Liver (tissue), 8 donors: ENCODE measurements at regions not wholly inside any gene's neighbourhood (a gene's known extent, or its start where the extent isn't known, plus 50 kb on each side); places are given as distances from the start of the nearest gene placed in this dataset.

Experiments used
- DNase-seq: peaks from one replicate; pipeline ENCODE4 v3.0.0-alpha.2; 2017; ENCODE audit warnings: low spot score
- H3K27ac ChIP-seq, 2 donors: one replicate each; pipeline ENCODE4 v1.7.0; 2013; ENCODE audit warnings: inconsistent platforms in 2 of 2, low read length in 2 of 2, control low read depth in 1 of 2, low read depth in 1 of 2, mild to moderate bottlenecking in 1 of 2
- H3K27me3 ChIP-seq, 4 donors: one replicate each; pipeline versions ENCODE4 v1.6.1 to v1.7.0; 2013; ENCODE audit warnings: low read length in 3 of 4, inconsistent platforms in 1 of 4, mild to moderate bottlenecking in 1 of 4, moderate library complexity in 1 of 4; ENCODE audit not compliant: control insufficient read depth in 4 of 4, insufficient read depth in 4 of 4
- H3K36me3 ChIP-seq, 4 donors: one replicate each; pipeline versions ENCODE4 v1.6.1 to v1.7.0; 2013; ENCODE audit warnings: low read length in 3 of 4, mild to moderate bottlenecking in 3 of 4, low read depth in 1 of 4, moderate library complexity in 1 of 4; ENCODE audit not compliant: control insufficient read depth in 4 of 4, insufficient read depth in 3 of 4
- H3K4me1 ChIP-seq, 4 donors: one replicate each; pipeline versions ENCODE4 v1.6.1 to v1.7.0; 2013; ENCODE audit warnings: low read length in 3 of 4, mild to moderate bottlenecking in 3 of 4, moderate library complexity in 1 of 4; ENCODE audit not compliant: control insufficient read depth in 4 of 4, insufficient read depth in 4 of 4
- H3K4me3 ChIP-seq, 3 donors: one replicate each; pipeline versions ENCODE4 v1.6.1 to v1.7.0; 2013; ENCODE audit warnings: low read length in 3 of 3, control low read depth in 1 of 3, low read depth in 1 of 3, mild to moderate bottlenecking in 1 of 3
- H3K9ac ChIP-seq, 2 donors: one replicate each; pipeline ENCODE4 v1.7.0; 2013; ENCODE audit warnings: low read length in 2 of 2, mild to moderate bottlenecking in 2 of 2, moderate library complexity in 2 of 2, control low read depth in 1 of 2, low read depth in 1 of 2
- H3K9me3 ChIP-seq, 4 donors: one replicate each; pipeline versions ENCODE4 v1.6.1 to v1.7.0; 2013; ENCODE audit warnings: low read length in 3 of 4; ENCODE audit not compliant: control insufficient read depth in 4 of 4
- FOXA2 ChIP-seq: IDR thresholded peaks from 2 replicates; pipeline ENCODE4 v1.6.1; 2016; ENCODE audit warnings: antibody characterized with exemption
- HNF4A ChIP-seq, 2 donors: conservative IDR thresholded peaks; 2 replicates each; pipeline ENCODE4 v1.6.1; 2016; ENCODE audit warnings: antibody characterized with exemption in 2 of 2, mild to moderate bottlenecking in 2 of 2
- HNF4G ChIP-seq: IDR thresholded peaks from 2 replicates; pipeline ENCODE4 v1.6.1; 2016; ENCODE audit warnings: antibody characterized with exemption
- JUND ChIP-seq, 2 donors: IDR thresholded peaks; 2 replicates each; pipeline ENCODE4 v1.6.1; 2016; ENCODE audit warnings: antibody characterized with exemption in 2 of 2
- NR2F2 ChIP-seq: IDR thresholded peaks from 2 replicates; pipeline ENCODE4 v1.6.1; 2016; ENCODE audit warnings: antibody characterized with exemption
- RAD21 ChIP-seq, 2 donors: IDR thresholded peaks; 2 replicates each; pipeline ENCODE4 v1.6.1; 2016; ENCODE audit warnings: antibody characterized with exemption in 2 of 2, mild to moderate bottlenecking in 2 of 2
- RXRA ChIP-seq, 2 donors: IDR thresholded peaks; 2 replicates each; pipeline ENCODE4 v1.6.1; 2017 to 2018; ENCODE audit warnings: antibody characterized with exemption in 2 of 2, mild to moderate bottlenecking in 1 of 2
- SP1 ChIP-seq: IDR thresholded peaks from 2 replicates; pipeline ENCODE4 v1.6.1; 2018; ENCODE audit warnings: antibody characterized with exemption, mild to moderate bottlenecking
- WGBS: extraction: QIAGEN DNeasy Blood & Tissue Kit; methylation state at CpG from one replicate; pipeline ENCODE4 v1.1.7; 2013; 5-methylcytosine and 5-hydroxymethylcytosine counted together
- TF ChIP-seq, protein P1 (sequence below): IDR thresholded peaks from 2 replicates; pipeline ENCODE4 v1.6.1; 2016; ENCODE audit warnings: antibody characterized with exemption
- TF ChIP-seq, protein P2 (sequence below): IDR thresholded peaks from 2 replicates; pipeline ENCODE4 v1.6.1; 2016; ENCODE audit warnings: antibody characterized with exemption
- TF ChIP-seq, protein P3 (sequence below): IDR thresholded peaks from 2 replicates; pipeline ENCODE4 v1.6.1; 2016; ENCODE audit warnings: antibody characterized with exemption, mild to moderate bottlenecking
- TF ChIP-seq, protein P4 (sequence below): fragments of 150-350 bp; IDR thresholded peaks from 2 replicates; pipeline ENCODE4 v1.5.1; 2017; ENCODE audit warnings: improper control_type of control experiment, low read depth, low read length; ENCODE audit not compliant: missing input control
- TF ChIP-seq, protein P5 (sequence below): IDR thresholded peaks from 2 replicates; pipeline ENCODE4 v1.6.1; 2016; ENCODE audit warnings: antibody characterized with exemption
- donor health status: healthy.
- donor health status: healthy.
- donor health status: healthy.
- donor health status: healthy.
- donor health status: healthy.

DNA sequence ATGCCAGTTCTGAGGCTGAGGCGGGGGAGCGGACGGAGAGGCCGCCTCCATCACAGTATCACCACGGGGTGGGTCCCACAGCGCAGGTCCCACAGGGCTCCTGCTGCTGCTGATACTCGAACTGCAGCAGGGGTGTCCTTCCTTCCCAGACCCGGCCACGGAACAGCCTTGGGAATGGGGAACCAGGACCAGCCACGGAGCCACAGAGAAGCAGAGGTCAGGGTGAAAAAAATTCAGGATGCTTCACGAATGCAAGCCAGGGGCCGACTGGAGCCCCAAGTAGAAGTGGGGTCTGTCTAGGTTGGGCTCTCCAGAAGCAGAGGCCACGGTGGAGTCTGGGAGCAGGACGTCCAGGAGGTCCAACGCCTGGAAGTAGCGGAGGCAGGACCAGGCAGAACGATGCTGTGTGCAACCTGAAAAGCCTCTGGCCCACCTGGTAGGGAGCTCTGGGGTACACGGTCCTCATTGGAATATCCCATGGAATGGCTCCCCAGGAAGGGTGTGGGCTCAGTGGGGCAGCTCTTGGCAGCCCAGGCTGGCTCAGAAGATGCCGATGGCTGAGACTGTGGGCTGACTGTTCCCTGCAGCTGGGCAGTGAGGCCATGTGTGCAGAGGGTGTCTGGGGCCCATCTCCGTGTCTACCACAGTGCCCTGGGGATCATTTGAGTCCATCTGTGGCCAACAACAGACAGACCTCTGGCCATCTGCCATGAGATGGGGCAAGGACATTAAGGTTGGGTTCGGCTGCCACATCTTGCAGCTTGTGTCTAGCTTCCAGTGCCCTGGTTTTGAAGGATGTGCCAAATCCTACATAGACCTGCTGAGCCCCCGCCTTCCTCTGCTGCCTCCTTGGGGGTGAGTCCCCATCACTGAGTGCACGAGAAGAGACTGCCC, 66.9 kb upstream of the FCN1 start:
- 80% methylated on average over 23 of the region's 23 CpGs for WGBS
- no peaks in the 10 kb centered on the region for H3K4me1 ChIP-seq
- no peak overlapping the region for H3K27ac ChIP-seq
- no peak for DNase-seq
- H3K4me3 ChIP-seq = no peak overlapping the region
- TF ChIP-seq, protein P1, sequence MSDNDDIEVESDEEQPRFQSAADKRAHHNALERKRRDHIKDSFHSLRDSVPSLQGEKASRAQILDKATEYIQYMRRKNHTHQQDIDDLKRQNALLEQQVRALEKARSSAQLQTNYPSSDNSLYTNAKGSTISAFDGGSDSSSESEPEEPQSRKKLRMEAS = no peak
- TF ChIP-seq HNF4G = no peak
- no peak for TF ChIP-seq NR2F2
- TF ChIP-seq, protein P2, sequence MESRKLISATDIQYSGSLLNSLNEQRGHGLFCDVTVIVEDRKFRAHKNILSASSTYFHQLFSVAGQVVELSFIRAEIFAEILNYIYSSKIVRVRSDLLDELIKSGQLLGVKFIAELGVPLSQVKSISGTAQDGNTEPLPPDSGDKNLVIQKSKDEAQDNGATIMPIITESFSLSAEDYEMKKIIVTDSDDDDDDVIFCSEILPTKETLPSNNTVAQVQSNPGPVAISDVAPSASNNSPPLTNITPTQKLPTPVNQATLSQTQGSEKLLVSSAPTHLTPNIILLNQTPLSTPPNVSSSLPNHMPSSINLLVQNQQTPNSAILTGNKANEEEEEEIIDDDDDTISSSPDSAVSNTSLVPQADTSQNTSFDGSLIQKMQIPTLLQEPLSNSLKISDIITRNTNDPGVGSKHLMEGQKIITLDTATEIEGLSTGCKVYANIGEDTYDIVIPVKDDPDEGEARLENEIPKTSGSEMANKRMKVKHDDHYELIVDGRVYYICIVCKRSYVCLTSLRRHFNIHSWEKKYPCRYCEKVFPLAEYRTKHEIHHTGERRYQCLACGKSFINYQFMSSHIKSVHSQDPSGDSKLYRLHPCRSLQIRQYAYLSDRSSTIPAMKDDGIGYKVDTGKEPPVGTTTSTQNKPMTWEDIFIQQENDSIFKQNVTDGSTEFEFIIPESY = no peak
- TF ChIP-seq RAD21 (IDR thresholded peaks at IDR 0.05) = no peak
- TF ChIP-seq RXRA (IDR thresholded peaks at IDR 0.05) = no peak
- TF ChIP-seq JUND (IDR thresholded peaks at IDR 0.05) = no peak
- TF ChIP-seq FOXA2 = no peak
- TF ChIP-seq, protein P3, sequence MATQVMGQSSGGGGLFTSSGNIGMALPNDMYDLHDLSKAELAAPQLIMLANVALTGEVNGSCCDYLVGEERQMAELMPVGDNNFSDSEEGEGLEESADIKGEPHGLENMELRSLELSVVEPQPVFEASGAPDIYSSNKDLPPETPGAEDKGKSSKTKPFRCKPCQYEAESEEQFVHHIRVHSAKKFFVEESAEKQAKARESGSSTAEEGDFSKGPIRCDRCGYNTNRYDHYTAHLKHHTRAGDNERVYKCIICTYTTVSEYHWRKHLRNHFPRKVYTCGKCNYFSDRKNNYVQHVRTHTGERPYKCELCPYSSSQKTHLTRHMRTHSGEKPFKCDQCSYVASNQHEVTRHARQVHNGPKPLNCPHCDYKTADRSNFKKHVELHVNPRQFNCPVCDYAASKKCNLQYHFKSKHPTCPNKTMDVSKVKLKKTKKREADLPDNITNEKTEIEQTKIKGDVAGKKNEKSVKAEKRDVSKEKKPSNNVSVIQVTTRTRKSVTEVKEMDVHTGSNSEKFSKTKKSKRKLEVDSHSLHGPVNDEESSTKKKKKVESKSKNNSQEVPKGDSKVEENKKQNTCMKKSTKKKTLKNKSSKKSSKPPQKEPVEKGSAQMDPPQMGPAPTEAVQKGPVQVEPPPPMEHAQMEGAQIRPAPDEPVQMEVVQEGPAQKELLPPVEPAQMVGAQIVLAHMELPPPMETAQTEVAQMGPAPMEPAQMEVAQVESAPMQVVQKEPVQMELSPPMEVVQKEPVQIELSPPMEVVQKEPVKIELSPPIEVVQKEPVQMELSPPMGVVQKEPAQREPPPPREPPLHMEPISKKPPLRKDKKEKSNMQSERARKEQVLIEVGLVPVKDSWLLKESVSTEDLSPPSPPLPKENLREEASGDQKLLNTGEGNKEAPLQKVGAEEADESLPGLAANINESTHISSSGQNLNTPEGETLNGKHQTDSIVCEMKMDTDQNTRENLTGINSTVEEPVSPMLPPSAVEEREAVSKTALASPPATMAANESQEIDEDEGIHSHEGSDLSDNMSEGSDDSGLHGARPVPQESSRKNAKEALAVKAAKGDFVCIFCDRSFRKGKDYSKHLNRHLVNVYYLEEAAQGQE = no peak
- TF ChIP-seq, protein P4, sequence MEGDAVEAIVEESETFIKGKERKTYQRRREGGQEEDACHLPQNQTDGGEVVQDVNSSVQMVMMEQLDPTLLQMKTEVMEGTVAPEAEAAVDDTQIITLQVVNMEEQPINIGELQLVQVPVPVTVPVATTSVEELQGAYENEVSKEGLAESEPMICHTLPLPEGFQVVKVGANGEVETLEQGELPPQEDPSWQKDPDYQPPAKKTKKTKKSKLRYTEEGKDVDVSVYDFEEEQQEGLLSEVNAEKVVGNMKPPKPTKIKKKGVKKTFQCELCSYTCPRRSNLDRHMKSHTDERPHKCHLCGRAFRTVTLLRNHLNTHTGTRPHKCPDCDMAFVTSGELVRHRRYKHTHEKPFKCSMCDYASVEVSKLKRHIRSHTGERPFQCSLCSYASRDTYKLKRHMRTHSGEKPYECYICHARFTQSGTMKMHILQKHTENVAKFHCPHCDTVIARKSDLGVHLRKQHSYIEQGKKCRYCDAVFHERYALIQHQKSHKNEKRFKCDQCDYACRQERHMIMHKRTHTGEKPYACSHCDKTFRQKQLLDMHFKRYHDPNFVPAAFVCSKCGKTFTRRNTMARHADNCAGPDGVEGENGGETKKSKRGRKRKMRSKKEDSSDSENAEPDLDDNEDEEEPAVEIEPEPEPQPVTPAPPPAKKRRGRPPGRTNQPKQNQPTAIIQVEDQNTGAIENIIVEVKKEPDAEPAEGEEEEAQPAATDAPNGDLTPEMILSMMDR = no peak
- H3K9me3 ChIP-seq = peaks cover 0 to 2% (median 0%) of the 10 kb centered on the region in 4 donors
- H3K36me3 ChIP-seq = no peaks in the 10 kb centered on the region
- no peak overlapping the region for H3K9ac ChIP-seq
- H3K27me3 ChIP-seq = peaks cover 0 to 3% (median 0%) of the 10 kb centered on the region in 4 donors

DNA sequence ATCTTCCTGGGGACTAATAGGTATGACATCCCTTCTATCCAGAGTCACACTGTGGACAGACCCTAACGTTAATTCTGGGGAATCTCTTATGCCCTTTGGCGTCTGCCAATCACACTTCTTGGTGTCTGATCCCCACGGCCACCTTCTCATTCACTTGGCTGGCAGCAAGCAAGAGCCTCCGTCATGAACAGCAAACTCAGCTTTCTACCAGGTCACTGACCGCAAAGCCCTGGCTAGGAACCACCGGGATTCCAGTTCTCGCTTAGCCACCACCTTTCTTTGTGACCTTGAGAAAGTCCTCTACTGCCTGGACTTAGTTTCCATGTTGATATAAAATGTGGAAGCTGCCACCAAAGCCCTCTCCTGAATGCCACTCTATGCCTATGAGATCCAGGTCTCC, 67.7 kb upstream of the FCN1 start:
- no peak for DNase-seq
- Histone ChIP-seq H3K9me3 (peaks cover 0 to 2% (median 0%) of the 10 kb centered on the region in 4 donors), H3K27ac (no peak overlapping the region), H3K36me3 (no peaks in the 10 kb centered on the region), H3K9ac (no peak overlapping the region), H3K4me3 (no peak overlapping the region), H3K27me3 (peaks cover 0 to 3% (median 0%) of the 10 kb centered on the region in 4 donors), H3K4me1 (no peaks in the 10 kb centered on the region)
- WGBS = 82% methylated on average over 7 of the region's 7 CpGs
- no peak for TF ChIP-seq SP1
- TF ChIP-seq, protein P5, sequence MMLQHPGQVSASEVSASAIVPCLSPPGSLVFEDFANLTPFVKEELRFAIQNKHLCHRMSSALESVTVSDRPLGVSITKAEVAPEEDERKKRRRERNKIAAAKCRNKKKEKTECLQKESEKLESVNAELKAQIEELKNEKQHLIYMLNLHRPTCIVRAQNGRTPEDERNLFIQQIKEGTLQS = no peak
- no peak for TF ChIP-seq HNF4A (conservative IDR thresholded peaks at IDR 0.05)
- TF ChIP-seq, protein P2 = no peak
